HEK293 (cell line): ENCODE measurements at regions not wholly inside any gene's neighbourhood (a gene's known extent, or its start where the extent isn't known, plus 50 kb on each side); places are given as distances from the start of the nearest gene placed in this dataset.

Experiments used
- GFI1B ChIP-seq: fragments of 450-650 bp; formaldehyde crosslinking; IDR thresholded peaks from 2 replicates; pipeline ENCODE4 v1.5.1; 2016; ENCODE audit warnings: missing biosample characterization, missing genetic modification characterization
- HOXD13 ChIP-seq: sonication (generic); formaldehyde crosslinking; IDR thresholded peaks from 2 replicates; pipeline ENCODE4 v1.8.0; 2022; ENCODE audit warnings: missing genetic modification reagents, borderline replicate concordance
- IKZF3 ChIP-seq: fragments of 450-650 bp; IDR thresholded peaks from 2 replicates; pipeline ENCODE4 v1.5.0; 2018; ENCODE audit warnings: missing biosample characterization, mild to moderate bottlenecking, missing genetic modification characterization, moderate library complexity
- KLF8 ChIP-seq: fragments of 450-650 bp; formaldehyde crosslinking; IDR thresholded peaks from 2 replicates; pipeline ENCODE4 v1.5.1; 2016; ENCODE audit warnings: missing biosample characterization, missing genetic modification characterization
- SP3 ChIP-seq: fragments of 450-650 bp; formaldehyde crosslinking; IDR thresholded peaks from 2 replicates; pipeline ENCODE4 v1.5.1; 2016; ENCODE audit warnings: missing biosample characterization, missing genetic modification characterization
- TCF7L2 ChIP-seq: IDR thresholded peaks from 2 replicates; pipeline ENCODE4 v1.6.1; 2011; ENCODE audit warnings: low read depth, mild to moderate bottlenecking, inconsistent platforms, low read length, moderate library complexity, borderline replicate concordance
- ZBTB17 ChIP-seq: fragments of 450-650 bp; formaldehyde crosslinking; IDR thresholded peaks from 2 replicates; pipeline ENCODE4 v1.5.1; 2016; ENCODE audit warnings: missing biosample characterization, missing genetic modification characterization
- ZIC2 ChIP-seq: fragments of 450-650 bp; formaldehyde crosslinking; IDR thresholded peaks from 2 replicates; pipeline ENCODE4 v1.5.1; 2016; ENCODE audit warnings: missing biosample characterization, missing genetic modification characterization
- ZNF19 ChIP-seq: fragments of 450-650 bp; formaldehyde crosslinking; IDR thresholded peaks from 2 replicates; pipeline ENCODE4; 2016; ENCODE audit warnings: missing biosample characterization, missing genetic modification characterization, low read depth
- ZNF24 ChIP-seq: fragments of 450-650 bp; formaldehyde crosslinking; IDR thresholded peaks from 2 replicates; pipeline ENCODE4 v1.5.1; 2016; ENCODE audit warnings: missing biosample characterization, missing genetic modification characterization
- ZNF366 ChIP-seq: fragments of 450-650 bp; formaldehyde crosslinking; conservative IDR thresholded peaks from 2 replicates; pipeline ENCODE4 v1.5.1; 2016; ENCODE audit warnings: missing biosample characterization, missing genetic modification characterization
- ZNF473 ChIP-seq: fragments of 450-650 bp; formaldehyde crosslinking; IDR thresholded peaks from 2 replicates; pipeline ENCODE4 v1.5.1; 2017; ENCODE audit warnings: missing biosample characterization, missing genetic modification characterization
- ZNF664 ChIP-seq: fragments of 450-650 bp; formaldehyde crosslinking; IDR thresholded peaks from 2 replicates; pipeline ENCODE4 v1.5.1; 2016; ENCODE audit warnings: missing biosample characterization, missing genetic modification characterization
- ZNF677 ChIP-seq: fragments of 450-650 bp; IDR thresholded peaks from 2 replicates; pipeline ENCODE4 v1.5.0; 2018; ENCODE audit warnings: missing biosample characterization, mild to moderate bottlenecking, missing genetic modification characterization, moderate library complexity
- ZNF692 ChIP-seq: fragments of 450-650 bp; formaldehyde crosslinking; IDR thresholded peaks from 2 replicates; pipeline ENCODE4 v1.5.1; 2016; ENCODE audit warnings: missing biosample characterization, missing genetic modification characterization
- ZNF830 ChIP-seq: fragments of 450-650 bp; IDR thresholded peaks from 2 replicates; pipeline ENCODE4 v1.5.0; 2018; ENCODE audit warnings: missing biosample characterization, missing genetic modification characterization, low read depth, mild to moderate bottlenecking, moderate library complexity
- ZNF843 ChIP-seq: fragments of 450-650 bp; formaldehyde crosslinking; IDR thresholded peaks from 2 replicates; pipeline ENCODE4 v1.5.1; 2016; ENCODE audit warnings: missing biosample characterization, missing genetic modification characterization
- ZSCAN16 ChIP-seq: fragments of 450-650 bp; formaldehyde crosslinking; IDR thresholded peaks from 2 replicates; pipeline ENCODE4 v1.5.1; 2016; ENCODE audit warnings: missing biosample characterization, missing genetic modification characterization
- ZSCAN23 ChIP-seq: fragments of 450-650 bp; formaldehyde crosslinking; IDR thresholded peaks from 2 replicates; pipeline ENCODE4 v1.5.1; 2016; ENCODE audit warnings: missing biosample characterization, missing genetic modification characterization
- ZSCAN30 ChIP-seq: fragments of 450-650 bp; IDR thresholded peaks from 2 replicates; pipeline ENCODE4 v1.5.1; 2018; ENCODE audit warnings: missing biosample characterization, mild to moderate bottlenecking, missing genetic modification characterization, moderate library complexity
- TF ChIP-seq, protein P1 (sequence below): fragments of 450-650 bp; formaldehyde crosslinking; IDR thresholded peaks from 2 replicates; pipeline ENCODE4 v1.5.1; 2016; ENCODE audit warnings: missing biosample characterization, missing genetic modification characterization
- TF ChIP-seq, protein P2 (sequence below): fragments of 450-650 bp; formaldehyde crosslinking; IDR thresholded peaks from 2 replicates; pipeline ENCODE4 v1.5.1; 2016; ENCODE audit warnings: missing biosample characterization, missing genetic modification characterization
- TF ChIP-seq, protein P3 (sequence below): fragments of 450-650 bp; formaldehyde crosslinking; IDR thresholded peaks from 2 replicates; pipeline ENCODE4 v1.5.1; 2016; ENCODE audit warnings: missing biosample characterization, missing genetic modification characterization, borderline replicate concordance
- TF ChIP-seq, protein P4 (sequence below): fragments of 450-650 bp; formaldehyde crosslinking; IDR thresholded peaks from 2 replicates; pipeline ENCODE4; 2016; ENCODE audit warnings: missing biosample characterization, missing genetic modification characterization

DNA sequence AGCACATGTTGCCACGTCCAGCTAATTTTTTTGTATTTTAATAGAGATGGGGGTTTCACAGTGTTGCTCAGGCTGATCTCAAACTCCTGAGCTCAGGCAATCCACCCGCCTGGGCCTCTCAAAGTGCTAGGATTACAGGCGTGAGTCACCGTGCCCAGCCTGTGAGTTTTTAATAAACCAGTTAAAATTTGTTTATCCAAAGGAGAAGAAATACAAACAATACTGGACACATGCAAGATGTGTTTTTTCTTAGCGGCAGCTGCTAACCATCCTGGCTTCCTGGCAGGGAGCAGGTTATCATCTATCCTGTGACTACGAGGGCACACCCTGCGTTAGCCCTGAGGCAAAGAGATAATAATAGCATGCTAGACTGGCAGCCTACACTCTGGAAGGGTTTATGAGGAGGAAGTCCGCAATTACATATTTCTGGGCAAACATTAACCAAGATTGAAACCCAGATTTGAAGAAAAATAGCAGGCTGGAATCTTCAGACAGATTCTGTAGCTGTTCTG is 191.4 kb downstream of the SPRY1 start (continued):
- 0 out of 2 replicates have a peak, but pooled peaks have one; percentile 32 for TF ChIP-seq ZSCAN23
- TF ChIP-seq, protein P1, sequence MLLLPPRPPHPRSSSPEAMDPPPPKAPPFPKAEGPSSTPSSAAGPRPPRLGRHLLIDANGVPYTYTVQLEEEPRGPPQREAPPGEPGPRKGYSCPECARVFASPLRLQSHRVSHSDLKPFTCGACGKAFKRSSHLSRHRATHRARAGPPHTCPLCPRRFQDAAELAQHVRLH: peak; percentile 48; the same call in 1 of the 2 replicates
- peak; percentile 80 for TF ChIP-seq IKZF3 (tag by site-specific recombination)
- peak; percentile 84; the same call in 1 of the 2 replicates for TF ChIP-seq ZNF24 (tag by site-specific recombination)
- TF ChIP-seq ZSCAN16 (tag by site-specific recombination): no peak
- 0 out of 2 replicates have a peak, but pooled peaks have one; percentile 7 for TF ChIP-seq ZNF664 (tag by site-specific recombination)
- peak; percentile 50; the same call in 1 of the 2 replicates for TF ChIP-seq KLF8 (tag by site-specific recombination)
- TF ChIP-seq ZNF366 (tag by site-specific recombination): peak; percentile 87
- TF ChIP-seq ZNF19 (tag by site-specific recombination): no peak
- TF ChIP-seq GFI1B (tag by site-specific recombination): peak; percentile 90
- TF ChIP-seq ZNF677 (tag by site-specific recombination): no peak
- TF ChIP-seq ZBTB17 (tag by site-specific recombination): peak; percentile 84
- TF ChIP-seq, protein P2, sequence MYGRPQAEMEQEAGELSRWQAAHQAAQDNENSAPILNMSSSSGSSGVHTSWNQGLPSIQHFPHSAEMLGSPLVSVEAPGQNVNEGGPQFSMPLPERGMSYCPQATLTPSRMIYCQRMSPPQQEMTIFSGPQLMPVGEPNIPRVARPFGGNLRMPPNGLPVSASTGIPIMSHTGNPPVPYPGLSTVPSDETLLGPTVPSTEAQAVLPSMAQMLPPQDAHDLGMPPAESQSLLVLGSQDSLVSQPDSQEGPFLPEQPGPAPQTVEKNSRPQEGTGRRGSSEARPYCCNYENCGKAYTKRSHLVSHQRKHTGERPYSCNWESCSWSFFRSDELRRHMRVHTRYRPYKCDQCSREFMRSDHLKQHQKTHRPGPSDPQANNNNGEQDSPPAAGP: peak; percentile 88
- 0 out of 2 replicates have a peak, but pooled peaks have one; percentile 10 for TF ChIP-seq ZSCAN30 (tag by site-specific recombination)
- peak; percentile 90 for TF ChIP-seq ZNF843
- TF ChIP-seq, protein P3, sequence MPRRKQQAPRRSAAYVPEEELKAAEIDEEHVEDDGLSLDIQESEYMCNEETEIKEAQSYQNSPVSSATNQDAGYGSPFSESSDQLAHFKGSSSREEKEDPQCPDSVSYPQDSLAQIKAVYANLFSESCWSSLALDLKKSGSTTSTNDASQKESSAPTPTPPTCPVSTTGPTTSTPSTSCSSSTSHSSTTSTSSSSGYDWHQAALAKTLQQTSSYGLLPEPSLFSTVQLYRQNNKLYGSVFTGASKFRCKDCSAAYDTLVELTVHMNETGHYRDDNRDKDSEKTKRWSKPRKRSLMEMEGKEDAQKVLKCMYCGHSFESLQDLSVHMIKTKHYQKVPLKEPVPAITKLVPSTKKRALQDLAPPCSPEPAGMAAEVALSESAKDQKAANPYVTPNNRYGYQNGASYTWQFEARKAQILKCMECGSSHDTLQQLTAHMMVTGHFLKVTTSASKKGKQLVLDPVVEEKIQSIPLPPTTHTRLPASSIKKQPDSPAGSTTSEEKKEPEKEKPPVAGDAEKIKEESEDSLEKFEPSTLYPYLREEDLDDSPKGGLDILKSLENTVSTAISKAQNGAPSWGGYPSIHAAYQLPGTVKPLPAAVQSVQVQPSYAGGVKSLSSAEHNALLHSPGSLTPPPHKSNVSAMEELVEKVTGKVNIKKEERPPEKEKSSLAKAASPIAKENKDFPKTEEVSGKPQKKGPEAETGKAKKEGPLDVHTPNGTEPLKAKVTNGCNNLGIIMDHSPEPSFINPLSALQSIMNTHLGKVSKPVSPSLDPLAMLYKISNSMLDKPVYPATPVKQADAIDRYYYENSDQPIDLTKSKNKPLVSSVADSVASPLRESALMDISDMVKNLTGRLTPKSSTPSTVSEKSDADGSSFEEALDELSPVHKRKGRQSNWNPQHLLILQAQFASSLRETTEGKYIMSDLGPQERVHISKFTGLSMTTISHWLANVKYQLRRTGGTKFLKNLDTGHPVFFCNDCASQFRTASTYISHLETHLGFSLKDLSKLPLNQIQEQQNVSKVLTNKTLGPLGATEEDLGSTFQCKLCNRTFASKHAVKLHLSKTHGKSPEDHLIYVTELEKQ (tag by site-specific recombination): peak; percentile 47; the same call in 1 of the 2 replicates
- TF ChIP-seq, protein P4, sequence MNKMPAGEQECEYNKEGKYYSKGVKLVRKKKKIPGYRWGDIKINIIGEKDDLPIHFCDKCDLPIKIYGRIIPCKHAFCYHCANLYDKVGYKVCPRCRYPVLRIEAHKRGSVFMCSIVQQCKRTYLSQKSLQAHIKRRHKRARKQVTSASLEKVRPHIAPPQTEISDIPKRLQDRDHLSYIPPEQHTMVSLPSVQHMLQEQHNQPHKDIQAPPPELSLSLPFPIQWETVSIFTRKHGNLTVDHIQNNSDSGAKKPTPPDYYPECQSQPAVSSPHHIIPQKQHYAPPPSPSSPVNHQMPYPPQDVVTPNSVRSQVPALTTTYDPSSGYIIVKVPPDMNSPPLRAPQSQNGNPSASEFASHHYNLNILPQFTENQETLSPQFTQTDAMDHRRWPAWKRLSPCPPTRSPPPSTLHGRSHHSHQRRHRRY (tag by site-specific recombination): no peak
- no peak for TF ChIP-seq ZNF473 (tag by site-specific recombination)
- TF ChIP-seq TCF7L2: 0 out of 2 replicates have a peak, but pooled peaks have one; percentile 47
- no peak for TF ChIP-seq SP3
- TF ChIP-seq ZIC2: peak; percentile 25; the same call in 1 of the 2 replicates
- no peak for TF ChIP-seq ZNF830
- peak; percentile 86 for TF ChIP-seq HOXD13 (CRISPR knock-in tag)
- 0 out of 2 replicates have a peak, but pooled peaks have one; percentile 29 for TF ChIP-seq ZNF692 (tag by site-specific recombination)
